BJ (cell line): ENCODE measurements at regions not wholly inside any gene's neighbourhood (a gene's known extent, or its start where the extent isn't known, plus 50 kb on each side); places are given as distances from the start of the nearest gene placed in this dataset.
"Not testable (repeated sequence)": the region's sequence is repeated elsewhere in the genome, so short reads cannot be mapped to it uniquely, and the experiment has no call there.

Source experiments
- CTCF ChIA-PET: fragments of 350-600 bp; formaldehyde crosslinking; extraction: SDS; loops from one replicate; lab custom pipeline; 2021; ENCODE audit warnings: antibody characterized with exemption, inconsistent platforms; lab: Yijun Ruan, JAX
- POLR2A ChIA-PET: fragments of 300-600 bp; sonication (Branson Sonifier 250); formaldehyde crosslinking; extraction: SDS; loops from one replicate; lab custom pipeline; 2021; ENCODE audit warnings: antibody characterized with exemption; lab: Charles Lee
- DNase-seq: peaks from one replicate; pipeline ENCODE4 v3.0.0-alpha.2; 2011; ENCODE audit warnings: low read depth
- H3K27me3 ChIP-seq: 2 replicates; pipeline ENCODE4 v1.6.0; 2011; ENCODE audit warnings: low read length; ENCODE audit not compliant: control insufficient read depth, insufficient read depth
- H3K36me3 ChIP-seq: 2 replicates; pipeline ENCODE4 v1.5.1; 2011; ENCODE audit warnings: low read length; ENCODE audit not compliant: control insufficient read depth, insufficient read depth
- H3K4me3 ChIP-seq: 2 replicates; pipeline ENCODE4 v1.5.1; 2011; ENCODE audit warnings: low read depth, mild to moderate bottlenecking, control low read depth, low read length
- CTCF ChIP-seq: IDR thresholded peaks from 2 replicates; pipeline ENCODE4 v1.5.1; 2011; ENCODE audit warnings: low read depth, mild to moderate bottlenecking, control low read depth, inconsistent platforms, low read length, moderate library complexity; ENCODE audit not compliant: insufficient read depth

- DNase-seq, result no peak
Observed at GRCh38 chr21:25453524-25453923, 153.8 kb downstream of the MRPL39 start.

GRCh38 chr21:25449950-25450349 is 157.3 kb downstream of the MRPL39 start:
- TF ChIP-seq CTCF, result no peak
- POLR2A ChIA-PET, result no interaction called here
- H3K27me3 ChIP-seq, result no peaks in the 10 kb centered on the region
- H3K36me3 ChIP-seq, result no peaks in the 10 kb centered on the region
- no peak for DNase-seq
- CTCF ChIA-PET, result no interaction called here
- no peak overlapping the region for H3K4me3 ChIP-seq

More at GRCh38 chr21:25453524-25453923, 153.8 kb downstream of the MRPL39 start:
- CTCF ChIA-PET, result interaction anchor here (0.7 kb wide), 1 partner anchor 145 kb away, joined by 3 read pairs; no protein-coding TSS in a partner anchor
- POLR2A ChIA-PET, result no interaction called here
- Histone ChIP-seq H3K36me3 (no peaks in the 10 kb centered on the region), H3K27me3 (no peaks in the 10 kb centered on the region), H3K4me3 (no peak overlapping the region)
- no peak for TF ChIP-seq CTCF

- TF ChIP-seq CTCF, result no peak
- no peaks in the 10 kb centered on the region for H3K27me3 ChIP-seq
- ChIA-PET POLR2A (no interaction called here), CTCF (no interaction called here)
- no peaks in the 10 kb centered on the region for H3K36me3 ChIP-seq
- H3K4me3 ChIP-seq, result no peak overlapping the region
- DNase-seq, result no peak
Observed at GRCh38 chr21:25441835-25442234, 165.4 kb downstream of the MRPL39 start.

- H3K36me3 ChIP-seq, DNase-seq, H3K4me3 ChIP-seq, H3K27me3 ChIP-seq, CTCF ChIA-PET, POLR2A ChIA-PET: not testable (repeated sequence)
Observed at GRCh38 chr21:25437465-25437864, 169.8 kb downstream of the MRPL39 start.

GRCh38 chr21:25428537-25428936 is 178.7 kb downstream of the MRPL39 start:
- H3K4me3 ChIP-seq, result no peak overlapping the region

More at GRCh38 chr21:25428537-25428936, 178.7 kb downstream of the MRPL39 start:
- no peaks in the 10 kb centered on the region for H3K36me3 ChIP-seq
- 0 out of 2 replicates have a peak, but pooled peaks cover 2% of the 10 kb centered on the region for H3K27me3 ChIP-seq
- no peak for DNase-seq
- CTCF ChIA-PET, result no interaction called here
- POLR2A ChIA-PET, result no interaction called here
- TF ChIP-seq CTCF, result no peak
